Nephron progenitor cell (in vitro differentiated cells): ENCODE measurements at regions not wholly inside any gene's neighbourhood (a gene's known extent, or its start where the extent isn't known, plus 50 kb on each side); places are given as distances from the start of the nearest gene placed in this dataset.

ENCODE experiments used
- DNase-seq: peaks from one replicate; pipeline ENCODE4 v3.0.0; 2021
- H3K27ac Mint-ChIP-seq: 2 replicates; pipeline ENCODE4 v1.8.0; 2021; ENCODE audit warnings: mild to moderate bottlenecking, moderate library complexity, mixed read lengths
- H3K27me3 Mint-ChIP-seq: 2 replicates; pipeline ENCODE4 v1.8.0; 2021; ENCODE audit warnings: mild to moderate bottlenecking, low read depth, mixed read lengths; ENCODE audit not compliant: poor library complexity
- H3K36me3 Mint-ChIP-seq: 2 replicates; pipeline ENCODE4 v1.8.0; 2021; ENCODE audit warnings: low read depth, mixed read lengths
- H3K4me1 Mint-ChIP-seq: 2 replicates; pipeline ENCODE4 v1.8.0; 2021; ENCODE audit warnings: mixed read lengths
- H3K4me3 Mint-ChIP-seq: 2 replicates; pipeline ENCODE4 v1.8.0; 2021; ENCODE audit warnings: mild to moderate bottlenecking, moderate library complexity, mixed read lengths
- H3K9me3 Mint-ChIP-seq: 2 replicates; pipeline ENCODE4 v1.8.0; 2021; ENCODE audit warnings: mild to moderate bottlenecking, moderate library complexity, mixed read lengths
- TF ChIP-seq, protein P1 (sequence below): fragments of 200-600 bp; sonication (generic); IDR thresholded peaks from 2 replicates; pipeline ENCODE4 v1.5.0; 2021; ENCODE audit warnings: antibody characterized with exemption

DNA sequence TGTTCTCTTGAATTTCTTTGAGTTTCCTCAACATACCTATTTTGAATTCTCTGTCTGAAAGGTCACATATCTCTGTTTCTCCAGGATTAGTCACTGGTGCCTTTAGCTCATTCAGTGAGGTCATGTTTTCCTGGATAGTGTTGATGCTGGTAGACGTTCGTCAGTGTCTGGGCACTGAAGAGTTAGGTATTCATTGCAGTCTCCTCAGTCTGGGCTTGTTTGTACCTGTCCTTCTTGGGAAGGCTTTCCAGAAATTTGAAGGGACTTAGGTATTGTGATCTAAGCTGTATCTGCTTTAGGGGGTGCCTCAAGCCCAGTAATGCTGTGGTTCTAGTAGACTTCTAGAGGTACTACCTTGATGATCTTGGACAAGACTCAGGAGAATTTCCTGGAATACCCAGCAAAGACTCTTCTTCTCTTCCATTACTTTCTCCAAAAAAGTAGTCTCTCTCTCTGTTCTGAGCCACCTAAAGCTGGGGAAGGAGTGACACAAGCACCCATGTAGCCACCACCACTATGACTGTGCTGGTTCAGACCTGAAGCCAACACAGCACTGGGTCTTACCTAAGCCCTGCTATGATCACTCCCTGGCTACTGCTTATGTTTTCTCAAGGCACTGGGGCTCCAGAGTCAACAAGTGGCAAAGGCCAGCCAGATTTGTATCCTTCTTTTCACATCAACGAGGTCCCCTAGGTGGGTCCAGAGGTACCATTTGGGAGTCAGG lies 852.0 kb downstream of the BCL11A start:
- H3K27ac Mint-ChIP-seq = no peak overlapping the region
- no peak for DNase-seq
- H3K4me3 Mint-ChIP-seq = no peak overlapping the region
- H3K36me3 Mint-ChIP-seq = no peaks in the 10 kb centered on the region
- TF ChIP-seq, protein P1, sequence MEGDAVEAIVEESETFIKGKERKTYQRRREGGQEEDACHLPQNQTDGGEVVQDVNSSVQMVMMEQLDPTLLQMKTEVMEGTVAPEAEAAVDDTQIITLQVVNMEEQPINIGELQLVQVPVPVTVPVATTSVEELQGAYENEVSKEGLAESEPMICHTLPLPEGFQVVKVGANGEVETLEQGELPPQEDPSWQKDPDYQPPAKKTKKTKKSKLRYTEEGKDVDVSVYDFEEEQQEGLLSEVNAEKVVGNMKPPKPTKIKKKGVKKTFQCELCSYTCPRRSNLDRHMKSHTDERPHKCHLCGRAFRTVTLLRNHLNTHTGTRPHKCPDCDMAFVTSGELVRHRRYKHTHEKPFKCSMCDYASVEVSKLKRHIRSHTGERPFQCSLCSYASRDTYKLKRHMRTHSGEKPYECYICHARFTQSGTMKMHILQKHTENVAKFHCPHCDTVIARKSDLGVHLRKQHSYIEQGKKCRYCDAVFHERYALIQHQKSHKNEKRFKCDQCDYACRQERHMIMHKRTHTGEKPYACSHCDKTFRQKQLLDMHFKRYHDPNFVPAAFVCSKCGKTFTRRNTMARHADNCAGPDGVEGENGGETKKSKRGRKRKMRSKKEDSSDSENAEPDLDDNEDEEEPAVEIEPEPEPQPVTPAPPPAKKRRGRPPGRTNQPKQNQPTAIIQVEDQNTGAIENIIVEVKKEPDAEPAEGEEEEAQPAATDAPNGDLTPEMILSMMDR = no peak
- no peaks in the 10 kb centered on the region for H3K27me3 Mint-ChIP-seq
- peaks cover 9% of the 10 kb centered on the region for H3K9me3 Mint-ChIP-seq
- no peaks in the 10 kb centered on the region for H3K4me1 Mint-ChIP-seq

DNA sequence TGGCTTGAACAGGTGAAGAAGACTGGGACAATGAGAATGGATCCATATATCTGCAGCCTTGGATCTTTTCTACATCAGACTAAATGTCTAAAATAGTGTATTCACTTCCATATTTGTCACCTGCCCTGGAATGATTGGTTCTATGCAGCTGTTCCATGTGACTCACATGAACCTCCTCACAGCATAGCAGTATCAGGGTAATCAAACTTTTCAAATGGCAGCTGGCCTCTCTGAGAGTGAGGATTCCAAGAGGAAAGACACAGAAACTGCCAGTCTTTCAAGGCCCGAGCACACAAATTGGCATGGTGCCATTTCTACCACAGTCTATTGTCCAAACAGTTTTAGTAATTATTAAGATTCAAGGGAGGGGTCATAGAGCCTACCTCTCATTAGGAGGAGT lies 859.3 kb downstream of the BCL11A start:
- Mint-ChIP-seq H3K4me3 (no peak overlapping the region), H3K4me1 (no peaks in the 10 kb centered on the region), H3K36me3 (no peaks in the 10 kb centered on the region), H3K9me3 (peaks cover 2% of the 10 kb centered on the region), H3K27me3 (no peaks in the 10 kb centered on the region), H3K27ac (no peak overlapping the region)
- TF ChIP-seq, protein P1 = no peak
- DNase-seq = no peak

DNA sequence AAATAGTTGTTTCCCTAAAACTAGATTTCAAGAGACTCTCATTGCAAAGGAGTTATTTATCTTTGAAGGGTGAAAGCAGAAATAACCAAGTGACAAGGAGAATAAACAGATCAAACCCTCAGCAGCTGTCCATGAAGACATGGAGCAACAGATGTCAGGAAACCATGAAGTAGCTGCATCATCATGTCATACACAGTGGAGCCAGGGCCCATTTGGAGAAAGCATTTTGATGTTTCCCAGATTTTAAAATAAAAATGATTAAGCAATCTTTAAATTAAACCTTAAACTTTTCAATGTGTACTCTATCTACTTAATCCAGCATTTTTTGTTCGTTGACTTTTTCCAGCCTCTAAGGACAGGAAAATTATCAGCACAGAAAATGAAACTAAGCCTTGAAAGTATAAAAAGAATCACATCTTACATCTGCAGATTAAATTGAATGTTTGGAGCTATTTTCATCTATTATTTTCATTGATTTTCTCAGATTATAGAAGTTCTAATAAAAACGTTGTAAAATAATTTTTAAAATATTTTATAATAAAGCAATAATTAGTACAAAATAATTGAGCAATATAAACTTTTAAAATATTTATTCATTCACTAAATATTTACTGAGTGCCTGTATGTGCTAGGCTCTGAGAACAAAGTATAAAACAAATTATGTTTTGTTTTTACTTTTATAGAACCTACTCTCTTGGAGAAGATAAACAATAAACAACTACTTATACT lies 860.1 kb downstream of the BCL11A start:
- Mint-ChIP-seq H3K9me3 (peaks cover 7% of the 10 kb centered on the region), H3K4me3 (no peak overlapping the region), H3K36me3 (no peaks in the 10 kb centered on the region), H3K27me3 (no peaks in the 10 kb centered on the region), H3K27ac (no peak overlapping the region), H3K4me1 (no peaks in the 10 kb centered on the region)
- TF ChIP-seq, protein P1 = no peak
- no peak for DNase-seq

DNA sequence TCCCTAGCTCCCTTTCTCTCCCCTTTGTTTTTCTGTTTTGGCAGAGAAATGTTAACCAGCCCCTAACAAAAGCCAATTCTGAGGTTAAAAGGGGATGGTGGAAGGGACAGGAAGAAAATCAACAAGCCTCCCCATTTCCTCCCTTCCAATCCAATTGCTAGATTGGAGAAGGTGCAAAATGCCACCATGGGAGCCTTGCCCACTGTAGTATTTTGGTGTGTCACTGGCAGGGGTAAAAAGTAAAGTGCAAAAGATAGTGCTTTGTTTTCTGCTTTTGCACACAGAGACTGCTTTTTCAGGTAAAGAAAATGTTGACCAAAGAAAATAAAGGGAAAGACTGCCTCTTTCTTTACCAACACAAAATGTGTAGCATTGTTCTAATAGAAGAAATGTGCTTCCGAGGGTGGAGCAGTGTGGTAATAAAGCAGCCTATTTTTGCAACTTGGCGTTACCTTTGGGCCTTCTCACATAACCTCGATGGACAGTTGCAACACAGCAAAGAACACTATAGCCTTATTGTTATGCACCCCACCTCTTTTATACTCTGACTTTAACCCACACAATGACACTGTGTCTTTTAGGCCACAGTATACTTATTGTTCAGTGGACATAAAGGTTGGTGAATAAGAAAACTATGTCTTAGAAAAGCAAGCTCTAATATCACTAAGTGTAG lies 861.8 kb downstream of the BCL11A start:
- Mint-ChIP-seq H3K27me3 (no peaks in the 10 kb centered on the region), H3K36me3 (peaks cover 5% of the 10 kb centered on the region), H3K4me3 (no peak overlapping the region), H3K27ac (no peak overlapping the region), H3K9me3 (peaks cover 15% of the 10 kb centered on the region), H3K4me1 (no peaks in the 10 kb centered on the region)
- TF ChIP-seq, protein P1 = no peak
- no peak for DNase-seq

DNA sequence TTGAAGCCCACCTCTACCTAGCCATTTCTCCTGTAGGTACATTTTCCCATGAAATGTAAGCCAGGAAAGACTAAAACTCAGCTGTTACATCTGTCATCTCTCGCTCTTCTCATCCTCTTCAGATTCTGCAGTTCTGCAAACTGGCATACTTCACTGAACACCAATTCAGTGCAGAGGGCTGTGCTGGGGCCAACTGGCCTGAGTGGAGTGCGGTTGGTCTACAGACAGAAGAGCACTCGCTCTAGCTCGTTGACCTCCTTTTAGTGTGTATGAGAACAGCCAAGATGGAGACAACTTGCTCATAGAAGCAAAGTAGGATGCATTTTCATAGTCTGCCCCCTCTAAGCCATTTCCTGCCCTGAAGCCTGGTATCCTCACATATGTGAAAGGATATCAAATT lies 862.6 kb downstream of the BCL11A start:
- Mint-ChIP-seq H3K9me3 (peaks cover 16% of the 10 kb centered on the region), H3K27me3 (no peaks in the 10 kb centered on the region), H3K36me3 (peaks cover 6% of the 10 kb centered on the region), H3K4me1 (no peaks in the 10 kb centered on the region), H3K4me3 (no peak overlapping the region), H3K27ac (no peak overlapping the region)
- TF ChIP-seq, protein P1 = no peak
- DNase-seq = no peak
